Uterus (tissue), 2 donors: ENCODE measurements at regions not wholly inside any gene's neighbourhood (a gene's known extent, or its start where the extent isn't known, plus 50 kb on each side); places are given as distances from the start of the nearest gene placed in this dataset.

Experiments
- CTCF ChIP-seq, 4 experiments: fragments of 200-600 bp in 2 of 4; fragments of 450-650 bp in 2 of 4; sonication (generic) in 2 of 4; IDR thresholded peaks; one replicate each; pipeline ENCODE4 v1.5.1; 2016 to 2019; ENCODE audit warnings: antibody characterized with exemption in 4 of 4, mild to moderate bottlenecking in 2 of 4, moderate library complexity in 1 of 4
- POLR2A ChIP-seq, 2 donors: fragments of 450-650 bp; IDR thresholded peaks; one replicate each; pipeline ENCODE4 v1.6.1; 2016; ENCODE audit warnings: antibody characterized with exemption in 2 of 2, mild to moderate bottlenecking in 1 of 2, moderate library complexity in 1 of 2

GRCh38 chr6:63434943-63435342 lies 115.2 kb upstream of the LGSN start:
- TF ChIP-seq CTCF (IDR thresholded peaks at IDR 0.05): no peak
- TF ChIP-seq POLR2A (IDR thresholded peaks at IDR 0.05): no peak
